ENCODE measurements at regions not wholly inside any gene's neighbourhood (a gene's known extent, or its start where the extent isn't known, plus 50 kb on each side); places are given as distances from the start of the nearest gene placed in this dataset.

GRCh38 chr5:82882316-82882715 lies 194.9 kb downstream of the TMEM167A start:
- intact Hi-C loops (cut with micrococcal nuclease) = no loop called here
- Histone ChIP-seq H3K9me2 (ENCODE audit: insufficient read depth) (no peaks in the 10 kb centered on the region; the same call in 1 of the 2 replicates), H2AFZ (ENCODE audit: low read depth, low read length, poor library complexity, severe bottlenecking) (no peak overlapping the region), H3K4me3 (replicated peaks in 1 of 2; ENCODE audit: low read depth in 1 of 2, low read length in 2 of 2) (no peak overlapping the region), H3K9ac (ENCODE audit: low read length) (no peak overlapping the region), H3K27me3 (ENCODE audit: insufficient read depth, low read length) (no peaks in the 10 kb centered on the region), H3K79me2 (ENCODE audit: insufficient read depth, low read length) (no peaks in the 10 kb centered on the region), H3K4me1 (ENCODE audit: control insufficient read depth in 1 of 2, insufficient read depth in 2 of 2, low read length in 2 of 2) (peaks cover 0 to 3% of the 10 kb centered on the region in 2 experiments; a peak in 2 of 4 replicates), H4K20me1 (ENCODE audit: insufficient read depth) (no peaks in the 10 kb centered on the region), H3K4me2 (ENCODE audit: low read length) (no peak overlapping the region), H3K36me3 (ENCODE audit: control insufficient read depth in 1 of 2, insufficient read depth in 2 of 2, low read length in 2 of 2) (peaks cover 0 to 18% of the 10 kb centered on the region in 2 experiments; a peak in 2 of 4 replicates), H3K27ac (ENCODE audit: low read depth, low read length) (no peak overlapping the region), H3K9me3 (ENCODE audit: control insufficient read depth in 1 of 2, insufficient read depth in 1 of 2, low read depth in 1 of 2, low read length in 2 of 2) (no peaks in the 10 kb centered on the region; a peak in 1 of 4 replicates)
- RAD21 ChIA-PET (ENCODE audit: low non-redundant PET in 1 of 2, low total read pairs in 2 of 2, uncharacterized antibody in 2 of 2, unreplicated experiment in 2 of 2) = no interaction called here
- ATAC-seq (no peak), DNase-seq (ENCODE audit: low read depth, low spot score) (no peak)
- no TSS peak for BruUV-seq (replicated peaks)
- POLR2A ChIA-PET = no interaction called here
- TF ChIP-seq ATF3 (IDR thresholded peaks at IDR 0.05) (no peak), CBX3 (IDR thresholded peaks at IDR 0.05; ENCODE audit: low read depth) (no peak), FOSL1 (IDR thresholded peaks at IDR 0.05; ENCODE audit: low read depth) (no peak), POLR2A (IDR thresholded peaks at IDR 0.05; ENCODE audit: borderline replicate concordance, extremely low read depth, insufficient read depth, insufficient read length) (no peak), EGR1 (IDR thresholded peaks at IDR 0.05; ENCODE audit: low read depth) (no peak), CEBPB (IDR thresholded peaks at IDR 0.05; ENCODE audit: low read depth) (no peak), EZH2phosphoT487 (IDR thresholded peaks at IDR 0.05; ENCODE audit: borderline replicate concordance) (no peak), ZFX (IDR thresholded peaks at IDR 0.05) (no peak), ZNF274 (IDR thresholded peaks at IDR 0.05; ENCODE audit: low read depth, low read length) (no peak), CTCF (IDR thresholded peaks at IDR 0.05 in 2 of 3, conservative IDR thresholded peaks at IDR 0.05 in 1 of 3; ENCODE audit: borderline replicate concordance in 1 of 3, insufficient read depth in 1 of 3, low read depth in 2 of 3, low read length in 2 of 3) (no peak)
- CTCF ChIA-PET = no interaction called here
